WTC11 (cell line): ENCODE measurements at regions not wholly inside any gene's neighbourhood (a gene's known extent, or its start where the extent isn't known, plus 50 kb on each side); places are given as distances from the start of the nearest gene placed in this dataset.

Experiments used
- ATAC-seq: fragments of 200-7000 bp; cut with Tn5 transposase; 2 replicates; pipeline ENCODE4 v1.10.0; 2021; ENCODE audit warnings: mild to moderate bottlenecking, moderate library complexity
- CTCF ChIA-PET: fragments of 300-600 bp; sonication (Branson Sonifier 250); formaldehyde crosslinking; loops from one replicate; lab custom pipeline; 2021; ENCODE audit warnings: antibody characterized with exemption; lab: Charles Lee
- POLR2A ChIA-PET: fragments of 350-600 bp; sonication (Branson Sonifier 250); formaldehyde crosslinking; loops from one replicate; lab custom pipeline; 2021; ENCODE audit warnings: antibody characterized with exemption; lab: Charles Lee
- DNase-seq: peaks from one replicate; pipeline ENCODE4 v3.0.0; 2021; ENCODE audit warnings: low spot score
- H3K27ac Mint-ChIP-seq: 2 replicates; pipeline ENCODE4 v1.8.0; 2021; ENCODE audit warnings: mixed read lengths
- H3K27me3 Mint-ChIP-seq: 2 replicates; pipeline ENCODE4 v1.8.0; 2021; ENCODE audit warnings: low read depth, mild to moderate bottlenecking, moderate library complexity, mixed read lengths
- H3K36me3 Mint-ChIP-seq: 2 replicates; pipeline ENCODE4 v1.8.0; 2021; ENCODE audit warnings: mixed read lengths
- H3K4me1 Mint-ChIP-seq: 2 replicates; pipeline ENCODE4 v1.8.0; 2022; ENCODE audit warnings: mixed read lengths
- H3K4me3 Mint-ChIP-seq: 2 replicates; pipeline ENCODE4 v1.8.0; 2021; ENCODE audit warnings: mild to moderate bottlenecking, moderate library complexity, mixed read lengths
- H3K9me3 Mint-ChIP-seq: 2 replicates; pipeline ENCODE4 v1.8.0; 2021; ENCODE audit warnings: mixed read lengths
- AR ChIP-seq: fragments of 250-450 bp; sonication (Bioruptor Pico); IDR thresholded peaks from 2 replicates; pipeline ENCODE4 v1.9.0; 2021; ENCODE audit warnings: mild to moderate bottlenecking
- E2F4 ChIP-seq: sonication (generic); formaldehyde crosslinking; IDR thresholded peaks from 2 replicates; pipeline ENCODE4 v1.8.1; 2022; ENCODE audit warnings: low read depth, mild to moderate bottlenecking, moderate library complexity, missing genetic modification reagents, borderline replicate concordance
- E2F5 ChIP-seq: sonication (generic); formaldehyde crosslinking; IDR thresholded peaks from 2 replicates; pipeline ENCODE4 v1.8.1; 2022; ENCODE audit warnings: mild to moderate bottlenecking, moderate library complexity, missing genetic modification reagents
- ERG ChIP-seq: fragments of 250-450 bp; sonication (Bioruptor Pico); IDR thresholded peaks from 2 replicates; pipeline ENCODE4 v1.8.0; 2021; ENCODE audit warnings: mild to moderate bottlenecking
- GRHL2 ChIP-seq: fragments of 250-450 bp; sonication (Bioruptor Pico); IDR thresholded peaks from 2 replicates; pipeline ENCODE4 v1.8.0; 2022; ENCODE audit warnings: mild to moderate bottlenecking, moderate library complexity; ENCODE audit not compliant: insufficient replicate concordance, severe bottlenecking
- IRF2 ChIP-seq: sonication (generic); formaldehyde crosslinking; IDR thresholded peaks from 2 replicates; pipeline ENCODE4 v1.8.0; 2022; ENCODE audit warnings: low read depth, missing genetic modification reagents, borderline replicate concordance
- JAZF1 ChIP-seq: fragments of 250-450 bp; sonication (Bioruptor Pico); IDR thresholded peaks from 2 replicates; pipeline ENCODE4 v1.9.0; 2021; ENCODE audit warnings: moderate library complexity, mild to moderate bottlenecking, inconsistent platforms
- KAT7 ChIP-seq: sonication (generic); formaldehyde crosslinking; IDR thresholded peaks from 2 replicates; pipeline ENCODE4 v1.8.1; 2023; ENCODE audit warnings: missing genetic modification reagents, mild to moderate bottlenecking, borderline replicate concordance
- MYBL2 ChIP-seq: sonication (generic); formaldehyde crosslinking; IDR thresholded peaks from 2 replicates; pipeline ENCODE4 v1.8.1; 2023; ENCODE audit warnings: mild to moderate bottlenecking, moderate library complexity, missing genetic modification reagents
- NFE2L1 ChIP-seq: sonication (generic); formaldehyde crosslinking; IDR thresholded peaks from 2 replicates; pipeline ENCODE4 v1.8.1; 2023; ENCODE audit warnings: missing genetic modification reagents
- RELA ChIP-seq: sonication (generic); formaldehyde crosslinking; IDR thresholded peaks from 2 replicates; pipeline ENCODE4 v1.8.1; 2022; ENCODE audit warnings: missing genetic modification reagents, mild to moderate bottlenecking, borderline replicate concordance
- SMAD4 ChIP-seq: sonication (generic); formaldehyde crosslinking; IDR thresholded peaks from 2 replicates; pipeline ENCODE4 v1.8.0; 2022; ENCODE audit warnings: mild to moderate bottlenecking, missing genetic modification reagents
- TCF7 ChIP-seq: sonication (generic); formaldehyde crosslinking; IDR thresholded peaks from 2 replicates; pipeline ENCODE4 v1.8.0; 2022; ENCODE audit warnings: mild to moderate bottlenecking, low read depth, missing genetic modification reagents, moderate library complexity
- TEAD1 ChIP-seq: sonication (generic); formaldehyde crosslinking; IDR thresholded peaks from 2 replicates; pipeline ENCODE4 v1.8.0; 2022; ENCODE audit warnings: mild to moderate bottlenecking, missing genetic modification reagents
- ZNF232 ChIP-seq: sonication (generic); formaldehyde crosslinking; IDR thresholded peaks from 2 replicates; pipeline ENCODE4 v1.8.0; 2022; ENCODE audit warnings: mild to moderate bottlenecking, missing genetic modification reagents
- ZNF396 ChIP-seq: fragments of 250-450 bp; sonication (Bioruptor Pico); IDR thresholded peaks from 2 replicates; pipeline ENCODE4 v1.8.0; 2021; ENCODE audit warnings: mild to moderate bottlenecking, moderate library complexity, borderline replicate concordance
- ZNF671 ChIP-seq: fragments of 250-450 bp; sonication (Bioruptor Pico); IDR thresholded peaks from 2 replicates; pipeline ENCODE4 v1.8.0; 2021; ENCODE audit warnings: mild to moderate bottlenecking
- TF ChIP-seq, protein P1 (sequence below): sonication (generic); formaldehyde crosslinking; IDR thresholded peaks from 2 replicates; pipeline ENCODE4 v1.8.0; 2022; ENCODE audit warnings: mild to moderate bottlenecking, missing genetic modification reagents
- TF ChIP-seq, protein P2 (sequence below): sonication (generic); formaldehyde crosslinking; IDR thresholded peaks from 2 replicates; pipeline ENCODE4 v1.8.1; 2022; ENCODE audit warnings: low read depth, missing genetic modification reagents, borderline replicate concordance
- TF ChIP-seq, protein P3 (sequence below): sonication (generic); formaldehyde crosslinking; IDR thresholded peaks from 2 replicates; pipeline ENCODE4 v1.8.1; 2023; ENCODE audit warnings: mild to moderate bottlenecking, missing genetic modification reagents, borderline replicate concordance

GRCh38 chr9:89986190-89986589 is 381.4 kb downstream of the GADD45G start:
- Mint-ChIP-seq H3K27me3 (no peaks in the 10 kb centered on the region; the same call in 1 of the 2 replicates), H3K27ac (no peak overlapping the region), H3K36me3 (peaks cover 5% of the 10 kb centered on the region), H3K4me1 (no peaks in the 10 kb centered on the region), H3K4me3 (no peak overlapping the region), H3K9me3 (peaks cover 22% of the 10 kb centered on the region)
- CTCF ChIA-PET, result no interaction called here
- ATAC-seq (no peak), DNase-seq (no peak)
- TF ChIP-seq SMAD4, result no peak
- no peak for TF ChIP-seq ZNF232 (CRISPR knock-in tag)
- TF ChIP-seq, protein P1, sequence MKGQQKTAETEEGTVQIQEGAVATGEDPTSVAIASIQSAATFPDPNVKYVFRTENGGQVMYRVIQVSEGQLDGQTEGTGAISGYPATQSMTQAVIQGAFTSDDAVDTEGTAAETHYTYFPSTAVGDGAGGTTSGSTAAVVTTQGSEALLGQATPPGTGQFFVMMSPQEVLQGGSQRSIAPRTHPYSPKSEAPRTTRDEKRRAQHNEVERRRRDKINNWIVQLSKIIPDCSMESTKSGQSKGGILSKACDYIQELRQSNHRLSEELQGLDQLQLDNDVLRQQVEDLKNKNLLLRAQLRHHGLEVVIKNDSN, result no peak
- TF ChIP-seq ERG (CRISPR knock-in tag), result no peak
- TF ChIP-seq, protein P2, sequence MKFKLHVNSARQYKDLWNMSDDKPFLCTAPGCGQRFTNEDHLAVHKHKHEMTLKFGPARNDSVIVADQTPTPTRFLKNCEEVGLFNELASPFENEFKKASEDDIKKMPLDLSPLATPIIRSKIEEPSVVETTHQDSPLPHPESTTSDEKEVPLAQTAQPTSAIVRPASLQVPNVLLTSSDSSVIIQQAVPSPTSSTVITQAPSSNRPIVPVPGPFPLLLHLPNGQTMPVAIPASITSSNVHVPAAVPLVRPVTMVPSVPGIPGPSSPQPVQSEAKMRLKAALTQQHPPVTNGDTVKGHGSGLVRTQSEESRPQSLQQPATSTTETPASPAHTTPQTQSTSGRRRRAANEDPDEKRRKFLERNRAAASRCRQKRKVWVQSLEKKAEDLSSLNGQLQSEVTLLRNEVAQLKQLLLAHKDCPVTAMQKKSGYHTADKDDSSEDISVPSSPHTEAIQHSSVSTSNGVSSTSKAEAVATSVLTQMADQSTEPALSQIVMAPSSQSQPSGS (CRISPR knock-in tag), result no peak
- TF ChIP-seq GRHL2 (CRISPR knock-in tag), result no peak
- TF ChIP-seq TCF7 (CRISPR knock-in tag), result no peak
- TF ChIP-seq AR (CRISPR knock-in tag), result no peak
- TF ChIP-seq IRF2 (CRISPR knock-in tag), result no peak
- TF ChIP-seq, protein P3, sequence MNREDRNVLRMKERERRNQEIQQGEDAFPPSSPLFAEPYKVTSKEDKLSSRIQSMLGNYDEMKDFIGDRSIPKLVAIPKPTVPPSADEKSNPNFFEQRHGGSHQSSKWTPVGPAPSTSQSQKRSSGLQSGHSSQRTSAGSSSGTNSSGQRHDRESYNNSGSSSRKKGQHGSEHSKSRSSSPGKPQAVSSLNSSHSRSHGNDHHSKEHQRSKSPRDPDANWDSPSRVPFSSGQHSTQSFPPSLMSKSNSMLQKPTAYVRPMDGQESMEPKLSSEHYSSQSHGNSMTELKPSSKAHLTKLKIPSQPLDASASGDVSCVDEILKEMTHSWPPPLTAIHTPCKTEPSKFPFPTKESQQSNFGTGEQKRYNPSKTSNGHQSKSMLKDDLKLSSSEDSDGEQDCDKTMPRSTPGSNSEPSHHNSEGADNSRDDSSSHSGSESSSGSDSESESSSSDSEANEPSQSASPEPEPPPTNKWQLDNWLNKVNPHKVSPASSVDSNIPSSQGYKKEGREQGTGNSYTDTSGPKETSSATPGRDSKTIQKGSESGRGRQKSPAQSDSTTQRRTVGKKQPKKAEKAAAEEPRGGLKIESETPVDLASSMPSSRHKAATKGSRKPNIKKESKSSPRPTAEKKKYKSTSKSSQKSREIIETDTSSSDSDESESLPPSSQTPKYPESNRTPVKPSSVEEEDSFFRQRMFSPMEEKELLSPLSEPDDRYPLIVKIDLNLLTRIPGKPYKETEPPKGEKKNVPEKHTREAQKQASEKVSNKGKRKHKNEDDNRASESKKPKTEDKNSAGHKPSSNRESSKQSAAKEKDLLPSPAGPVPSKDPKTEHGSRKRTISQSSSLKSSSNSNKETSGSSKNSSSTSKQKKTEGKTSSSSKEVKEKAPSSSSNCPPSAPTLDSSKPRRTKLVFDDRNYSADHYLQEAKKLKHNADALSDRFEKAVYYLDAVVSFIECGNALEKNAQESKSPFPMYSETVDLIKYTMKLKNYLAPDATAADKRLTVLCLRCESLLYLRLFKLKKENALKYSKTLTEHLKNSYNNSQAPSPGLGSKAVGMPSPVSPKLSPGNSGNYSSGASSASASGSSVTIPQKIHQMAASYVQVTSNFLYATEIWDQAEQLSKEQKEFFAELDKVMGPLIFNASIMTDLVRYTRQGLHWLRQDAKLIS (CRISPR knock-in tag), result no peak
- TF ChIP-seq ZNF396 (CRISPR knock-in tag), result no peak
- no peak for TF ChIP-seq NFE2L1 (CRISPR knock-in tag)
- TF ChIP-seq E2F4 (CRISPR knock-in tag), result no peak
- no peak for TF ChIP-seq E2F5 (CRISPR knock-in tag)
- TF ChIP-seq TEAD1 (CRISPR knock-in tag), result no peak
- no peak for TF ChIP-seq ZNF671 (CRISPR knock-in tag)
- no peak for TF ChIP-seq JAZF1 (CRISPR knock-in tag)
- TF ChIP-seq MYBL2 (CRISPR knock-in tag), result no peak
- TF ChIP-seq KAT7 (CRISPR knock-in tag), result no peak
- no peak for TF ChIP-seq RELA (CRISPR knock-in tag)
- TF ChIP-seq, all 79 proteins: peak for 0
- POLR2A ChIA-PET, result no interaction called here
